Erythroblast (primary cell): ENCODE measurements at regions not wholly inside any gene's neighbourhood (a gene's known extent, or its start where the extent isn't known, plus 50 kb on each side); places are given as distances from the start of the nearest gene placed in this dataset.

Source experiments
- GATA1 ChIP-seq: IDR thresholded peaks from 2 replicates; pipeline ENCODE4 v1.6.1; 2011; ENCODE audit warnings: low read depth, mild to moderate bottlenecking, control low read depth, low read length, moderate library complexity
- POLR2A ChIP-seq: IDR thresholded peaks from 2 replicates; pipeline ENCODE4 v1.6.1; 2011; ENCODE audit warnings: mild to moderate bottlenecking, low read length

DNA sequence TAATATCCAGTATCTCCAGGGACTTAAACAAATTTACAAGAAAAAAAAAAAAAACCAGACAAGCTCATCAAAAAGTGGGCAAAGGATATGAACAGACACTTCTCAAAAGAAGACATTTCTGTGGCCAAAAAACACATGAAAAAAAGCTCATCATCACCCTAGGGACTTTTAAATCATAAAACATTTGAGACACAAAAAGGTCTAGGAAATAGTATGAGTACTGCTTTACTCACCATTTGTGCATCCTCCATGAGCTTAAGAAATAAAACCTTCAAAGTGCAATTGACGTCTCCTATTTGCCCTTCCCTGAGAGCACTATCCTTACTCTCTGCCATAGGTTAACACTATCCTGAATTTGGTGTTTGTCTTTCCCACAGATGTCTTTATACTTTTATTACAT lies 193.7 kb upstream of the NREP start:
- TF ChIP-seq POLR2A = no peak
- TF ChIP-seq GATA1 = no peak
